CD4-positive, CD25-positive, alpha-beta regulatory T cell (primary cell): ENCODE measurements at regions not wholly inside any gene's neighbourhood (a gene's known extent, or its start where the extent isn't known, plus 50 kb on each side); places are given as distances from the start of the nearest gene placed in this dataset.

Experiments
- ATAC-seq, 2 donors: fragments of 150-1000 bp; cut with Tn5 transposase; one replicate each; pipeline ENCODE4 v1.10.0; 2021; ENCODE audit warnings: low read depth in 2 of 2, moderate number of reproducible peaks in 2 of 2, moderate library complexity in 1 of 2
- DNase-seq, 3 donors: peaks; one replicate each; pipeline versions ENCODE4 v3.0.0 to v3.0.0-alpha.2; 2012 to 2022; ENCODE audit warnings: mixed read lengths in 1 of 3
- H3K27ac ChIP-seq: one replicate; pipeline ENCODE4 v1.7.0; 2013; ENCODE audit warnings: mild to moderate bottlenecking, low read length; ENCODE audit not compliant: insufficient read depth, poor library complexity, severe bottlenecking
- H3K27me3 ChIP-seq: one replicate; pipeline ENCODE4 v1.7.0; 2013; ENCODE audit warnings: low read length; ENCODE audit not compliant: control insufficient read depth, insufficient read depth
- H3K36me3 ChIP-seq: one replicate; pipeline ENCODE4 v1.7.0; 2013; ENCODE audit warnings: mild to moderate bottlenecking, low read length, moderate library complexity; ENCODE audit not compliant: control insufficient read depth, insufficient read depth
- H3K4me1 ChIP-seq: 2 replicates; pipeline ENCODE4 v1.7.0; 2013; ENCODE audit warnings: mild to moderate bottlenecking, low read length; ENCODE audit not compliant: insufficient read depth, control insufficient read depth, poor library complexity, severe bottlenecking
- H3K4me3 ChIP-seq: one replicate; pipeline ENCODE4 v1.7.0; 2013; ENCODE audit warnings: low read depth, mild to moderate bottlenecking, low read length, moderate library complexity
- H3K9me3 ChIP-seq, 2 experiments: 1 replicate in 1 of 2; 2 replicates in 1 of 2; pipeline ENCODE4 v1.7.0; 2013; ENCODE audit warnings: low read length in 2 of 2, mild to moderate bottlenecking in 1 of 2, moderate library complexity in 1 of 2; ENCODE audit not compliant: control insufficient read depth in 2 of 2
- H3K27ac Mint-ChIP-seq, 3 donors: one replicate each; pipeline ENCODE4 v1.8.0; 2020 to 2022; ENCODE audit warnings: mild to moderate bottlenecking in 3 of 3, mixed read lengths in 3 of 3, moderate library complexity in 2 of 3
- H3K27me3 Mint-ChIP-seq: one replicate; pipeline ENCODE4 v1.8.0; 2022; ENCODE audit warnings: mild to moderate bottlenecking, mixed read lengths
- H3K36me3 Mint-ChIP-seq: one replicate; pipeline ENCODE4 v1.8.0; 2020; ENCODE audit warnings: mixed read lengths
- H3K4me1 Mint-ChIP-seq, 4 donors: one replicate each; pipeline ENCODE4 v1.8.0; 2020 to 2022; ENCODE audit warnings: mixed read lengths in 4 of 4, mild to moderate bottlenecking in 1 of 4
- H3K4me3 Mint-ChIP-seq, 4 donors: one replicate each; pipeline ENCODE4 v1.8.0; 2020 to 2022; ENCODE audit warnings: mild to moderate bottlenecking in 4 of 4, mixed read lengths in 4 of 4, moderate library complexity in 3 of 4
- H3K9me3 Mint-ChIP-seq, 7 donors: one replicate each; pipeline ENCODE4 v1.8.0; 2020 to 2022; ENCODE audit warnings: mixed read lengths in 7 of 7, mild to moderate bottlenecking in 3 of 7, moderate library complexity in 2 of 7

- H3K9me3 Mint-ChIP-seq: peaks cover 0 to 7% (median 0%) of the 10 kb centered on the region in 7 donors
- H3K36me3 Mint-ChIP-seq: no peaks in the 10 kb centered on the region
- H3K4me1 Mint-ChIP-seq: no peaks in the 10 kb centered on the region
- H3K9me3 ChIP-seq: no peaks in the 10 kb centered on the region
- H3K4me3 Mint-ChIP-seq: no peak overlapping the region
- no peak overlapping the region for H3K4me3 ChIP-seq
- DNase-seq: no peak
- no peak overlapping the region for H3K27ac Mint-ChIP-seq
- H3K4me1 ChIP-seq: no peaks in the 10 kb centered on the region
- H3K27me3 ChIP-seq: no peaks in the 10 kb centered on the region
- ATAC-seq: no peak
- no peak overlapping the region for H3K27ac ChIP-seq
- H3K36me3 ChIP-seq: no peaks in the 10 kb centered on the region
- peaks cover 1% of the 10 kb centered on the region for H3K27me3 Mint-ChIP-seq
These were observed 139.9 kb upstream of the GAS1 start for GRCh38 chr9:87087197-87087596.

GRCh38 chr9:87088192-87088591, 140.9 kb upstream of the GAS1 start:
- Histone ChIP-seq H3K4me3 (no peak overlapping the region), H3K4me1 (no peaks in the 10 kb centered on the region), H3K9me3 (no peaks in the 10 kb centered on the region), H3K27ac (no peak overlapping the region), H3K36me3 (no peaks in the 10 kb centered on the region), H3K27me3 (no peaks in the 10 kb centered on the region)
- H3K27ac Mint-ChIP-seq: no peak overlapping the region
- H3K9me3 Mint-ChIP-seq: peaks cover 0 to 7% (median 0%) of the 10 kb centered on the region in 7 donors
- H3K4me1 Mint-ChIP-seq: no peaks in the 10 kb centered on the region
- no peak overlapping the region for H3K4me3 Mint-ChIP-seq
- ATAC-seq: no peak
- no peaks in the 10 kb centered on the region for H3K36me3 Mint-ChIP-seq
- no peak for DNase-seq
- H3K27me3 Mint-ChIP-seq: peaks cover 4% of the 10 kb centered on the region

- H3K27me3 Mint-ChIP-seq: peaks cover 4% of the 10 kb centered on the region
These were observed 141.5 kb upstream of the GAS1 start for GRCh38 chr9:87088621-87089365.

GRCh38 chr9:87089506-87089905, 142.2 kb upstream of the GAS1 start:
- Mint-ChIP-seq H3K27ac (no peak overlapping the region), H3K27me3 (peaks cover 4% of the 10 kb centered on the region), H3K4me3 (no peak overlapping the region), H3K4me1 (no peaks in the 10 kb centered on the region), H3K36me3 (no peaks in the 10 kb centered on the region), H3K9me3 (peaks cover 0 to 9% (median 0%) of the 10 kb centered on the region in 7 donors)
- no peak for ATAC-seq
- Histone ChIP-seq H3K4me1 (no peaks in the 10 kb centered on the region), H3K9me3 (no peaks in the 10 kb centered on the region), H3K4me3 (no peak overlapping the region), H3K27ac (no peak overlapping the region), H3K27me3 (no peaks in the 10 kb centered on the region), H3K36me3 (no peaks in the 10 kb centered on the region)
- no peak for DNase-seq

More at GRCh38 chr9:87088621-87089365, 141.5 kb upstream of the GAS1 start:
- no peaks in the 10 kb centered on the region for H3K4me1 ChIP-seq
- Mint-ChIP-seq H3K4me3 (no peak overlapping the region), H3K9me3 (peaks cover 0 to 8% (median 0%) of the 10 kb centered on the region in 7 donors), H3K27ac (no peak overlapping the region), H3K4me1 (no peaks in the 10 kb centered on the region), H3K36me3 (no peaks in the 10 kb centered on the region)
- H3K9me3 ChIP-seq: no peaks in the 10 kb centered on the region
- no peak overlapping the region for H3K4me3 ChIP-seq
- no peaks in the 10 kb centered on the region for H3K27me3 ChIP-seq
- no peak overlapping the region for H3K27ac ChIP-seq
- ATAC-seq (no peak), DNase-seq (no peak)
- no peaks in the 10 kb centered on the region for H3K36me3 ChIP-seq

- no peak overlapping the region for H3K27ac ChIP-seq
- no peak for ATAC-seq
These were observed 142.6 kb upstream of the GAS1 start for GRCh38 chr9:87089929-87090328.

GRCh38 chr9:87093777-87094176, 146.5 kb upstream of the GAS1 start:
- H3K27me3 ChIP-seq: no peaks in the 10 kb centered on the region
- Mint-ChIP-seq H3K9me3 (peaks cover 0 to 6% (median 0%) of the 10 kb centered on the region in 7 donors), H3K36me3 (no peaks in the 10 kb centered on the region)

More at GRCh38 chr9:87089929-87090328, 142.6 kb upstream of the GAS1 start:
- Mint-ChIP-seq H3K9me3 (peaks cover 0 to 9% (median 0%) of the 10 kb centered on the region in 7 donors), H3K27ac (no peak overlapping the region), H3K4me1 (no peaks in the 10 kb centered on the region), H3K27me3 (peaks cover 4% of the 10 kb centered on the region), H3K36me3 (no peaks in the 10 kb centered on the region), H3K4me3 (no peak overlapping the region)
- DNase-seq: no peak
- no peaks in the 10 kb centered on the region for H3K4me1 ChIP-seq
- no peak overlapping the region for H3K4me3 ChIP-seq
- no peaks in the 10 kb centered on the region for H3K9me3 ChIP-seq
- no peaks in the 10 kb centered on the region for H3K36me3 ChIP-seq
- no peaks in the 10 kb centered on the region for H3K27me3 ChIP-seq

GRCh38 chr9:87095951-87096350, 148.6 kb upstream of the GAS1 start:
- ATAC-seq: no peak
- DNase-seq: no peak
- peaks cover 0 to 6% (median 0%) of the 10 kb centered on the region in 7 donors for H3K9me3 Mint-ChIP-seq
- H3K27me3 ChIP-seq: no peaks in the 10 kb centered on the region
- peaks cover 4% of the 10 kb centered on the region for H3K27me3 Mint-ChIP-seq
- no peak overlapping the region for H3K4me3 Mint-ChIP-seq
- no peak overlapping the region for H3K4me3 ChIP-seq
- H3K36me3 Mint-ChIP-seq: no peaks in the 10 kb centered on the region
- H3K4me1 Mint-ChIP-seq: no peaks in the 10 kb centered on the region
- H3K36me3 ChIP-seq: no peaks in the 10 kb centered on the region
- no peak overlapping the region for H3K27ac ChIP-seq
- H3K9me3 ChIP-seq: no peaks in the 10 kb centered on the region
- no peaks in the 10 kb centered on the region for H3K4me1 ChIP-seq
- no peak overlapping the region for H3K27ac Mint-ChIP-seq

More at GRCh38 chr9:87093777-87094176, 146.5 kb upstream of the GAS1 start:
- no peak overlapping the region for H3K4me3 ChIP-seq
- no peaks in the 10 kb centered on the region for H3K9me3 ChIP-seq
- DNase-seq (no peak), ATAC-seq (no peak)
- H3K4me1 ChIP-seq: no peaks in the 10 kb centered on the region
- H3K27me3 Mint-ChIP-seq: peaks cover 4% of the 10 kb centered on the region
- H3K4me1 Mint-ChIP-seq: no peaks in the 10 kb centered on the region
- no peak overlapping the region for H3K27ac Mint-ChIP-seq
- H3K27ac ChIP-seq: no peak overlapping the region
- H3K36me3 ChIP-seq: no peaks in the 10 kb centered on the region
- H3K4me3 Mint-ChIP-seq: no peak overlapping the region

- H3K4me1 Mint-ChIP-seq: no peaks in the 10 kb centered on the region
- Histone ChIP-seq H3K27ac (no peak overlapping the region), H3K4me1 (no peaks in the 10 kb centered on the region), H3K4me3 (no peak overlapping the region), H3K36me3 (no peaks in the 10 kb centered on the region), H3K27me3 (no peaks in the 10 kb centered on the region), H3K9me3 (no peaks in the 10 kb centered on the region)
- H3K4me3 Mint-ChIP-seq: no peak overlapping the region
- H3K36me3 Mint-ChIP-seq: no peaks in the 10 kb centered on the region
- ATAC-seq (no peak), DNase-seq (no peak)
- peaks cover 0 to 6% (median 0%) of the 10 kb centered on the region in 7 donors for H3K9me3 Mint-ChIP-seq
- H3K27me3 Mint-ChIP-seq: peaks cover 4% of the 10 kb centered on the region
- no peak overlapping the region for H3K27ac Mint-ChIP-seq
These were observed 149.2 kb upstream of the GAS1 start for GRCh38 chr9:87096506-87096905.
